Hepatocyte (in vitro differentiated cells): ENCODE measurements at regions not wholly inside any gene's neighbourhood (a gene's known extent, or its start where the extent isn't known, plus 50 kb on each side); places are given as distances from the start of the nearest gene placed in this dataset.

Source experiments
- CTCF ChIP-seq: fragments of 200-600 bp; sonication (generic); IDR thresholded peaks from 2 replicates; pipeline ENCODE4 v1.5.1; 2016; ENCODE audit warnings: antibody characterized with exemption, mild to moderate bottlenecking; ENCODE audit not compliant: poor library complexity
- EZH2 ChIP-seq: fragments of 200-600 bp; sonication (generic); IDR thresholded peaks from 2 replicates; pipeline ENCODE4 v1.6.1; 2016; ENCODE audit warnings: antibody characterized with exemption, mild to moderate bottlenecking, borderline replicate concordance

GRCh38 chr7:66576646-66577045 lies 52.0 kb upstream of the KCTD7 start:
- no peak for TF ChIP-seq CTCF
- no peak for TF ChIP-seq EZH2
